ENCODE measurements at regions not wholly inside any gene's neighbourhood (a gene's known extent, or its start where the extent isn't known, plus 50 kb on each side); places are given as distances from the start of the nearest gene placed in this dataset.

DNA sequence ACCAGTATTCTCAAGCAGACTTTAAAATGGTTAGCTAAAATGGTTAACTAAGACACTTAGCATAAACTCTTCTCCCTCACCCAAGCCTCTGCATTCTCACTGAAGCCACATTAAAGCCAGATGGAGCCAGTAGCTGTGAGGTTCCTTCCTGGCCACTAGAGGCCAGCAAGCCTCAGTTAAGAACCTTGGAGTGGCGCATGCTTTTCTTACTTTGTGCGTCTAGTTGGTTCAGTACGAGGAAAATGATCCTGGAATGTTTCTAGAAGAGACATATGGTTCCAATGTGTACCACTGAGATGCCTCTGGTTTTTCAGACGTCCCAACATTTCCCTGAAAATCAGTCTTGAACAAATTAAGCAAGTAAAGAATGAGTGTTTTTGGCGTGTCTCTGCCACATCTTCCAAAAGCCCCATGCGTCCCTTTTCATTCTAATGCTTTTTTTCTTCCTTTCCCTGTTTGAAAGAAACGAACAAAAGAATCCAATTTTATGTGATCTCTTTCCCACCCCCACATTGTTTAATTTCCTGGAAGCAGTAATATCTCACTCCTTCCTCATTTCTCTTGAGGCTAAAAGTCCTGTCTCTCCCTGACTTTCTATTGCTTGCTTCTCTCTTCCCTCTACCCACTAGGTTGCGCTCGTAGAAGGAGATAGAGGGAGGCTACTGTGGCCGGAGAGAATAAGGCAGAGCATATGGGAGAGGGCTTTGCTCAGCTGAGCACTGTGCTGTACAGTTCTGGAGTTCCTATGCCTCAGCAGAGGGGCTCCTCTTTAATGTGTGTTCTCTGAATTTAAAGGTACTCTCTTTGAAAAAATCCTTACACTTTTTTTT, 82.9 kb upstream of the TAB3 start:
- peak overlapping the region; percentile 6 for H3K4me3 ChIP-seq (ENCODE audit: low read length)
- DNase-seq (ENCODE audit: low read depth): no peak
- TF ChIP-seq, protein P1, sequence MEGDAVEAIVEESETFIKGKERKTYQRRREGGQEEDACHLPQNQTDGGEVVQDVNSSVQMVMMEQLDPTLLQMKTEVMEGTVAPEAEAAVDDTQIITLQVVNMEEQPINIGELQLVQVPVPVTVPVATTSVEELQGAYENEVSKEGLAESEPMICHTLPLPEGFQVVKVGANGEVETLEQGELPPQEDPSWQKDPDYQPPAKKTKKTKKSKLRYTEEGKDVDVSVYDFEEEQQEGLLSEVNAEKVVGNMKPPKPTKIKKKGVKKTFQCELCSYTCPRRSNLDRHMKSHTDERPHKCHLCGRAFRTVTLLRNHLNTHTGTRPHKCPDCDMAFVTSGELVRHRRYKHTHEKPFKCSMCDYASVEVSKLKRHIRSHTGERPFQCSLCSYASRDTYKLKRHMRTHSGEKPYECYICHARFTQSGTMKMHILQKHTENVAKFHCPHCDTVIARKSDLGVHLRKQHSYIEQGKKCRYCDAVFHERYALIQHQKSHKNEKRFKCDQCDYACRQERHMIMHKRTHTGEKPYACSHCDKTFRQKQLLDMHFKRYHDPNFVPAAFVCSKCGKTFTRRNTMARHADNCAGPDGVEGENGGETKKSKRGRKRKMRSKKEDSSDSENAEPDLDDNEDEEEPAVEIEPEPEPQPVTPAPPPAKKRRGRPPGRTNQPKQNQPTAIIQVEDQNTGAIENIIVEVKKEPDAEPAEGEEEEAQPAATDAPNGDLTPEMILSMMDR (conservative IDR thresholded peaks at IDR 0.05; ENCODE audit: low read depth, low read length): peak; percentile 80

GRCh38 chrX:30967516-30967915, 78.5 kb upstream of the TAB3 start:
- DNase-seq (ENCODE audit: low read depth): peak; percentile 44
- no peak overlapping the region for H3K4me3 ChIP-seq (ENCODE audit: low read length)
- TF ChIP-seq, protein P1 (conservative IDR thresholded peaks at IDR 0.05; ENCODE audit: low read depth, low read length): no peak

DNA sequence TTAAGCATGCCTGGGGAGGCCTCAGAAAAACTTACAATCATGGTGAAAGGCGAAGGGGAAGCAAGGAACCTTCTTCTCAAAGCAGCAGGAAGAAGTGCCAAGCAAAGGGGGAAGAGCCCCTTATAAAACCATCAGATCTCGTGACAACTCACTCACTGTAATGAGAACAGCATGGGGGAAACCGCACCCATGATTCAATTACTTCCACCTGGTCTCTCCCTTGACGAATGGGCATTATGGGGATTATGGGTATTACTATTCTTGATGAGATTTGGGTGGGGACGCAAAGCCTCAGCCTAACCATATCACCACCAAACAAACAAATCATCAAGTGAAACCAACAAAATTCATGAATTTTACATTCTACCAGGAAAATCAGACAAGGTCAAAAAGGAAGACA, 76.7 kb upstream of the TAB3 start:
- H3K4me3 ChIP-seq (ENCODE audit: low read length): no peak overlapping the region
- DNase-seq (ENCODE audit: low read depth): no peak
- TF ChIP-seq, protein P1 (conservative IDR thresholded peaks at IDR 0.05; ENCODE audit: low read depth, low read length): no peak

DNA sequence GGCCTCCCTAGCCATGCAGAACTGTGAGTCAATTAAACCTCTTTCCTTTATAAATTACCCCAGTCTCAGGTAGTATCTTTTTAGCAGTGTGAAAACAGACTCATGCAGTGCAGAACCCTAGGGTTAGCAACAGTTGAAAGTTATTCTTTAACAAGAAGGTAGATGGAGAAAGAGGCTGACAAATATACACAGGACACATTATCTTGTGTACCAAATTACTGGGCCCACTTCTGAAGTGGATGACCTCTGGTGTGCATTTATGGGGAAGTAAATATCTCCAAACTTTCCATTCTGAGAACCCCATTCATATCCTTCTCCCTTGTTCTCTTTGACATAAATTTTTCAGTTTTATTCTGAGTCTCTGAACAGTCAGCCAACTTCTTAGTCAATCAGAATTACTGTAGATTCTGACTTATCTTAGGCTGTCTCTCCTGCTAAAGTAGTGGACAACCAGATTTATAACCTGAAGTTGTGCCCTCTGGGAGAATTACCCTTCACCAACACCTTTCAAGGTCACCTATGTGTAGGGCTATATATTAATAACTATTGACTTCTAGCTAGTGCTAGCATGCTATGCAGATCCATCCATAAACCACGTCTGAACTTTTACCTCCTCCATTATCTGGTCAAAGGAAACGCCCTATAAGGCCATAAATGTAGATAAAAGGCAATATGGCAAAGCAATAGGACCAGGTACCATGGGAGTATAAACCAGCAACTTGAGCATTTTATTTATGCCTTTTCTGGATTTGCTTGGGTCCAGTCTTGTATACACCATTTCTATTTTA, 72.5 kb upstream of the TAB3 start:
- DNase-seq (ENCODE audit: low read depth): no peak
- TF ChIP-seq, protein P1 (conservative IDR thresholded peaks at IDR 0.05; ENCODE audit: low read depth, low read length): no peak
- no peak overlapping the region for H3K4me3 ChIP-seq (ENCODE audit: low read length)

DNA sequence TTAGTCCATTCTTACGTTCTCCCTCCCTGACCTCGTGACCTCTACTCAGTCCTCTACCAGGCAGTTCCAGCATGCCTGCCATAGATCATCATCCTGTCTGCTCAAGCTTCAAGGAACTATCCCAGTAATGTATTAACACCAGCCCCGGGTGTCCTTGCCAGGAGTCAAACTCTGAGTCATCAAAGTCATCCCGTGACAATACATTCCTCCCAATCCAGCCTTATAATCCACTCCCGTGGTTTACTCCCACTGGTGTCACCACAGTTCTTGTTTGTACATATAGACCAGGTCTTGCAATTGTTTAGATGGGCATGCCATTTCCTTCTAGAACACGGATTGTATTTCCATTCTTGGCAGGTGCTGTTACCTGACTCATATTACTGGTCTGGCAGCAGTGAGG, 68.7 kb upstream of the TAB3 start:
- TF ChIP-seq, protein P1 (conservative IDR thresholded peaks at IDR 0.05; ENCODE audit: low read depth, low read length): no peak
- DNase-seq (ENCODE audit: low read depth): peak; percentile 66
- no peak overlapping the region for H3K4me3 ChIP-seq (ENCODE audit: low read length)

DNA sequence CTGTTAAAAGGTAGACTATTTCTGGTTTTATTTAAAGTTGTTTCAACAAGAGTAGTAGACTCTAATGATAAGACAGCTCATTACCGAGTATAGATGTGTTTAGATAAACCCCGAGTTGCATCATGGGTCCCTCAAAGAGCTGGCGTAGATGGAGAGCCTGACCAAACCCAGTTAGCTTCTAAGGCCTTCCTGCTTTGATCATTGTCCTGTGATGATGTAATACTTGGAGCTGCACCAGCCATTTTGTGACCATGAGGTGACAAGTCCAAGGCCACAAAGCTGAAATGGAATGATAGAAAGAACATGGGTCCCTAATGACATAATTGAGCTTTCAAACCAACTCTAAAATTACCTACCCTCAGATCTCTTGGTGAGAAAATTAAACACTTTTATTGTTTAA, 66.6 kb upstream of the TAB3 start:
- no peak for DNase-seq (ENCODE audit: low read depth)
- no peak overlapping the region for H3K4me3 ChIP-seq (ENCODE audit: low read length)
- TF ChIP-seq, protein P1 (conservative IDR thresholded peaks at IDR 0.05; ENCODE audit: low read depth, low read length): no peak
